ENCODE measurements at regions not wholly inside any gene's neighbourhood (a gene's known extent, or its start where the extent isn't known, plus 50 kb on each side); places are given as distances from the start of the nearest gene placed in this dataset.

DNA sequence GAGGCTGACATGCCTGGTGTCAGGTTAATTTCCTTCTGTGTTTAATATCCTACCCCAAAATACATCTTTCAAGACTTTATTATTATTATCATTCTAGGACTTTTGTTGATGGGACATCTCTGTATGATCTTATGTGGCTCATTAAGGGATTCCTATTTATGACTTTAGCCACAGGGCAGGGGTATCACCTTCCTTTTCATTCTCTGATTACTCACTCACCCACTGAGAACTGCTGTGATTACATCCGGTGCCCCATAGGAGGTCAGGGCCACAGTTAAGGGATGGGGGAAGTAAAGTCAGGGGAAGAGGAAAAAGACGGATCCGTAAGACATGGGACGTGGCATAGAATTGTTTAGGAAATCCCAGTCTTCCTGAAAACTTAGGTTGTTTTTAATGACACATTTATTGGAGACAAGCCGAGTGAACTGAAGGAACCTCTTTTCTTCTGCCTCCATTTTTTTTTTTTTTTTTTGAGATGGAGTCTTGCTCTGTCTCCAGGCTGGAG, 61.0 kb upstream of the PITRM1 start:
- TF ChIP-seq, protein P1, sequence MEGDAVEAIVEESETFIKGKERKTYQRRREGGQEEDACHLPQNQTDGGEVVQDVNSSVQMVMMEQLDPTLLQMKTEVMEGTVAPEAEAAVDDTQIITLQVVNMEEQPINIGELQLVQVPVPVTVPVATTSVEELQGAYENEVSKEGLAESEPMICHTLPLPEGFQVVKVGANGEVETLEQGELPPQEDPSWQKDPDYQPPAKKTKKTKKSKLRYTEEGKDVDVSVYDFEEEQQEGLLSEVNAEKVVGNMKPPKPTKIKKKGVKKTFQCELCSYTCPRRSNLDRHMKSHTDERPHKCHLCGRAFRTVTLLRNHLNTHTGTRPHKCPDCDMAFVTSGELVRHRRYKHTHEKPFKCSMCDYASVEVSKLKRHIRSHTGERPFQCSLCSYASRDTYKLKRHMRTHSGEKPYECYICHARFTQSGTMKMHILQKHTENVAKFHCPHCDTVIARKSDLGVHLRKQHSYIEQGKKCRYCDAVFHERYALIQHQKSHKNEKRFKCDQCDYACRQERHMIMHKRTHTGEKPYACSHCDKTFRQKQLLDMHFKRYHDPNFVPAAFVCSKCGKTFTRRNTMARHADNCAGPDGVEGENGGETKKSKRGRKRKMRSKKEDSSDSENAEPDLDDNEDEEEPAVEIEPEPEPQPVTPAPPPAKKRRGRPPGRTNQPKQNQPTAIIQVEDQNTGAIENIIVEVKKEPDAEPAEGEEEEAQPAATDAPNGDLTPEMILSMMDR (conservative IDR thresholded peaks at IDR 0.05; ENCODE audit: low read depth, low read length) = no peak
- no peak for TF ChIP-seq EZH2 (IDR thresholded peaks at IDR 0.05; ENCODE audit: borderline replicate concordance, low read depth, low read length, poor library complexity, severe bottlenecking)
- ChIA-PET CTCF (interaction anchor here (0.8 kb wide), 1 partner anchor 1106 kb away, joined by 3 read pairs; no protein-coding TSS in a partner anchor), POLR2A (ENCODE audit: low non-redundant PET) (no interaction called here)
- intact Hi-C loops (cut with micrococcal nuclease; ENCODE audit: unreplicated experiment) = no loop called here
- no peak for DNase-seq (ENCODE audit: low spot score)
- Histone ChIP-seq H3K27me3 (replicated peaks; ENCODE audit: insufficient read depth, low read depth, low read length, poor library complexity) (no peaks in the 10 kb centered on the region), H3K36me3 (ENCODE audit: insufficient read depth, low read length, poor library complexity, severe bottlenecking) (no peaks in the 10 kb centered on the region), H3K4me1 (ENCODE audit: insufficient read depth, low read length, poor library complexity, severe bottlenecking) (no peaks in the 10 kb centered on the region), H3K9me3 (ENCODE audit: low read depth, low read length, poor library complexity, severe bottlenecking) (no peaks in the 10 kb centered on the region), H3K4me3 (ENCODE audit: low read depth, low read length, poor library complexity, severe bottlenecking) (no peak overlapping the region), H3K27ac (ENCODE audit: low read depth, low read length, poor library complexity, severe bottlenecking) (no peak overlapping the region)
- BruUV-seq (replicated peaks) = no TSS peak

DNA sequence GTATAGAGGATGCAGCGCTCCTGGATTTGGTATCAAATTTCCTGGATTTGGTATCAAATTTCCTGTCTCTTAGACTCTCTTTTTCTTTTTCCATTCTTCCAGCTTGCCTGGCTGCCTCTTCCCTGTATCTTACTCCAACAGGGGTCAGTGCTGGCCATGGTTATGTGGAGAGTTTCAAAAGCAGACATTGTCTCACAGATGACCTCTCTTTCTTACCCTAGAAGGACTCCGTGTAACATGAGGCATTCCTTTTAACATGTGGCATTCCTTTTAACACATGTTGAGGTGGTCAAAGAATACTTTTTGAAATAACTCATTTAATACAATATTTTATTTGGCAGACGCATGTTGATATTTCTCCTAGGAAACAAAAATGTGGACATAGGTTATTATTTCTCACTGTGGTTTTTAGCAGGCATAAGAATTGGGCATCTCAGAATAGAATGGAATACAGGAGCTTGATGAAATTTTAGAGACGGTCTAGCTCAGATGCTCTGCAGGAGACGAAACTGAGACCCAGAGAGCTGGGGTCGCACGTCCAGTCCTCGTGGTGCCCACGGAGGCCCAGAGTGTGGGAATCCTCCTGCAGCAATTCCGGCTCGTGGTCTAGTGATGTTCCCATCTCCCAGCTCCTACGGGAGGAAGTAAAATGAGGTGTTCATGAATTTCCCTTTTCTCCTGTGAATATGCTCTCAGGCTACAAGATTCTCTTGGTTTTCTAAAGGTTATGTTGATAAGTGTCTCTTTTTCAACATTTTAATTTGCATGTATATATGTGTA, 59.6 kb upstream of the PITRM1 start:
- Histone ChIP-seq H3K4me1 (ENCODE audit: insufficient read depth, low read length, poor library complexity, severe bottlenecking) (peaks cover 9% of the 10 kb centered on the region), H3K36me3 (ENCODE audit: insufficient read depth, low read length, poor library complexity, severe bottlenecking) (no peaks in the 10 kb centered on the region), H3K27ac (ENCODE audit: low read depth, low read length, poor library complexity, severe bottlenecking) (no peak overlapping the region), H3K4me3 (ENCODE audit: low read depth, low read length, poor library complexity, severe bottlenecking) (no peak overlapping the region), H3K27me3 (replicated peaks; ENCODE audit: insufficient read depth, low read depth, low read length, poor library complexity) (no peaks in the 10 kb centered on the region), H3K9me3 (ENCODE audit: low read depth, low read length, poor library complexity, severe bottlenecking) (no peaks in the 10 kb centered on the region)
- intact Hi-C loops (cut with micrococcal nuclease; ENCODE audit: unreplicated experiment) = no loop called here
- no peak for TF ChIP-seq EZH2 (IDR thresholded peaks at IDR 0.05; ENCODE audit: borderline replicate concordance, low read depth, low read length, poor library complexity, severe bottlenecking)
- TF ChIP-seq, protein P1 (conservative IDR thresholded peaks at IDR 0.05; ENCODE audit: low read depth, low read length) = no peak; the same call in 1 of the 2 replicates
- no TSS peak for BruUV-seq (replicated peaks)
- POLR2A ChIA-PET (ENCODE audit: low non-redundant PET) = no interaction called here
- DNase-seq (ENCODE audit: low spot score) = no peak
- CTCF ChIA-PET = no interaction called here

DNA sequence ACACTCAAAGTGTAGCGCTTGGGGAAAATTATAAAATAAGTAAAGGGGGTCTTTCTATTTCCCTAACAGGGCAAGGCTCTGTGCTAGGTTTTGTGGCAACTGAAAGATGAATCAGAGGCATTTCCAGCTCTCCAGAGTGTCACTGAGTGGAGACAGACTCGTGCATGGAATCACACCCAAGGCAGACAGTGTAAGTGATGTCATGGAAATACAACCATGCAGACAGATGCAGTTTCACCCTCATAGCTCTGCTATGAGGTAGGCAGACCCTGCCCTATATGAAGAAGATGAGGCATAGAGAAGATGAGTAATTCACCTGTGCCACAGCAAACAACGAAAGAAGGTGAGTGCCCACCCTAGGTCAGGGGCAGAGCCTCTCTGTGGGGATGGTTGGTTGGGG, 57.2 kb upstream of the PITRM1 start:
- BruUV-seq (replicated peaks) = no TSS peak
- no peaks in the 10 kb centered on the region for H3K9me3 ChIP-seq (ENCODE audit: low read depth, low read length, poor library complexity, severe bottlenecking)
- DNase-seq (ENCODE audit: low spot score) = no peak
- TF ChIP-seq, protein P1 (conservative IDR thresholded peaks at IDR 0.05; ENCODE audit: low read depth, low read length) = no peak
- no peak for TF ChIP-seq EZH2 (IDR thresholded peaks at IDR 0.05; ENCODE audit: borderline replicate concordance, low read depth, low read length, poor library complexity, severe bottlenecking)
- H3K27ac ChIP-seq (ENCODE audit: low read depth, low read length, poor library complexity, severe bottlenecking) = no peak overlapping the region
- POLR2A ChIA-PET (ENCODE audit: low non-redundant PET) = no interaction called here
- CTCF ChIA-PET = no interaction called here
- H3K4me3 ChIP-seq (ENCODE audit: low read depth, low read length, poor library complexity, severe bottlenecking) = no peak overlapping the region
- intact Hi-C loops (cut with micrococcal nuclease; ENCODE audit: unreplicated experiment) = no loop called here
- peaks cover 9% of the 10 kb centered on the region for H3K4me1 ChIP-seq (ENCODE audit: insufficient read depth, low read length, poor library complexity, severe bottlenecking)
- H3K36me3 ChIP-seq (ENCODE audit: insufficient read depth, low read length, poor library complexity, severe bottlenecking) = no peaks in the 10 kb centered on the region
- no peaks in the 10 kb centered on the region for H3K27me3 ChIP-seq (replicated peaks; ENCODE audit: insufficient read depth, low read depth, low read length, poor library complexity)

All from A673 (cell line).